Fibroblast of pulmonary artery (primary cell): ENCODE measurements at regions not wholly inside any gene's neighbourhood (a gene's known extent, or its start where the extent isn't known, plus 50 kb on each side); places are given as distances from the start of the nearest gene placed in this dataset.
"Not testable (repeated sequence)": the region's sequence is repeated elsewhere in the genome, so short reads cannot be mapped to it uniquely, and the experiment has no call there.

Experiments used
- DNase-seq: peaks from one replicate; pipeline ENCODE4 v3.0.0-alpha.2; 2010; ENCODE audit warnings: low read depth
- H3K4me3 ChIP-seq: replicated peaks from 2 replicates; pipeline ENCODE4 v1.5.1; 2011; ENCODE audit warnings: low read depth, mild to moderate bottlenecking, control low read depth, low read length, moderate library complexity
- TF ChIP-seq, protein P1 (sequence below): IDR thresholded peaks from 2 replicates; pipeline ENCODE4 v1.5.1; 2011; ENCODE audit warnings: mild to moderate bottlenecking, control low read depth, low read length, inconsistent platforms; ENCODE audit errors: missing control alignments

DNA sequence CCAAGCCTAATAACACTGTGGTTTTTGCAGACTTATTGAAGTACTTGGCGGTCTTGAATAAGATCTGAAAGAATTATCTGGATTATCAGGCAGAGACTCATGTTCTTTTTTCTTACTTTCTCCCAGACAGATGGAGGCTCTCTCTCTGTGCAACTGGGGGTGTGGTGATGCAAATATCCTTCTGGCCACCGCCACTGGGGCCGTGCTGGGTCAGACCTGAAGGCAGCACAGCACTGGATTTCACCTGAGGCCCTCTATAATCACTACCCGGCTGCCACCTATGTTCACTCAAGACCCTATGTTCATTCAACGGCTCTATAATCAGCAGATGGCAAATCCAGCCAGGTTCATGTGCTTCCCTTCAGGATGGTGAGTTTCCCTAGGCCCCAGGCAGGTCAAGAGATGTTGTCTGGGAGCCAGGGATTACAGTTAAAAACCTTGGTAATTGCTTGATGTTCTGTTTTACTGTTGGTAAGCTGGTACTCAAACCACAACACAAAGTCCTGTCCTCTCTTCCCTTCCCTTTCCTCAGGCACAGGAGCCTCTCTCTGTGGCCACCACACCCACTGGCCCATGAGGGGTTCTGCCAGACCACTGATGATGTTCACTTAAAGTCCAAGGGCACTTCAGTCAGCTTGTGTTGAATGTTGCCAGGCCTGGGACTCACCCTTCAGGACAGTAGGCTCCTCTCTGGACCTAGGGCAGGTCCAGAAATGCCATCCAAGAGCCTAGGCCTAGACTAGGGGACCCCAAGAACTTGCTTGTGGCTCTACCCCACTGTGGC lies 205.3 kb upstream of the GCFC2 start:
- DNase-seq = no peak
- no peak overlapping the region for H3K4me3 ChIP-seq
- TF ChIP-seq, protein P1, sequence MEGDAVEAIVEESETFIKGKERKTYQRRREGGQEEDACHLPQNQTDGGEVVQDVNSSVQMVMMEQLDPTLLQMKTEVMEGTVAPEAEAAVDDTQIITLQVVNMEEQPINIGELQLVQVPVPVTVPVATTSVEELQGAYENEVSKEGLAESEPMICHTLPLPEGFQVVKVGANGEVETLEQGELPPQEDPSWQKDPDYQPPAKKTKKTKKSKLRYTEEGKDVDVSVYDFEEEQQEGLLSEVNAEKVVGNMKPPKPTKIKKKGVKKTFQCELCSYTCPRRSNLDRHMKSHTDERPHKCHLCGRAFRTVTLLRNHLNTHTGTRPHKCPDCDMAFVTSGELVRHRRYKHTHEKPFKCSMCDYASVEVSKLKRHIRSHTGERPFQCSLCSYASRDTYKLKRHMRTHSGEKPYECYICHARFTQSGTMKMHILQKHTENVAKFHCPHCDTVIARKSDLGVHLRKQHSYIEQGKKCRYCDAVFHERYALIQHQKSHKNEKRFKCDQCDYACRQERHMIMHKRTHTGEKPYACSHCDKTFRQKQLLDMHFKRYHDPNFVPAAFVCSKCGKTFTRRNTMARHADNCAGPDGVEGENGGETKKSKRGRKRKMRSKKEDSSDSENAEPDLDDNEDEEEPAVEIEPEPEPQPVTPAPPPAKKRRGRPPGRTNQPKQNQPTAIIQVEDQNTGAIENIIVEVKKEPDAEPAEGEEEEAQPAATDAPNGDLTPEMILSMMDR = no peak

DNA sequence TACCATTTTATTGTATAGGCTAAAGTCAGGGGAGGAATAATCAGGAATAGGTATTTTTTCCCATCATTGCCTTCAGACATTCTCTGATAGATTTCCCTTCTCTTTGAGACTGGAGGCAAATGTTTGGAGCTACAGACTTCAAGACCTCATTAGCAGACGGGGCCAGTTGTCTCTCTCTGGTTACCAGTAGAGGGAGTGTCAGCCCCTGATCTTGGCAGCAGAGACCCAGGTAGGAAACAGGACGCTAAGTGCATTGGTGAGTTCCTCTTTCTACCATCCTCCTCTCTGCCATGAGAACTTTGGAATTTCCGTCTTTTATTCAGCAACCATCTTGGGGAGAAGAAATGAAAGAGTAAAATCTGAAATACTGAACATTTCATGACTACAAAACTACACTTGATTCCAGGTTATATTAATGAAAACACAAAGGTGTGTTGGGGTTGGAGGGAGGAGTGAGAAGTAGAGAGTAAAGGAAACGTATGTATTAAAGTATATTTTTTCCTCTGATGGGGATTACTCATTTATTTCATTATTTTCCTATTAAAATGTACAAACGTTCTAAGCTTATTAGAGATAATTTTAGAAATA lies 186.2 kb upstream of the GCFC2 start:
- H3K4me3 ChIP-seq = no peak overlapping the region
- peak; percentile 3 for DNase-seq
- TF ChIP-seq, protein P1 = peak; percentile 45

DNA sequence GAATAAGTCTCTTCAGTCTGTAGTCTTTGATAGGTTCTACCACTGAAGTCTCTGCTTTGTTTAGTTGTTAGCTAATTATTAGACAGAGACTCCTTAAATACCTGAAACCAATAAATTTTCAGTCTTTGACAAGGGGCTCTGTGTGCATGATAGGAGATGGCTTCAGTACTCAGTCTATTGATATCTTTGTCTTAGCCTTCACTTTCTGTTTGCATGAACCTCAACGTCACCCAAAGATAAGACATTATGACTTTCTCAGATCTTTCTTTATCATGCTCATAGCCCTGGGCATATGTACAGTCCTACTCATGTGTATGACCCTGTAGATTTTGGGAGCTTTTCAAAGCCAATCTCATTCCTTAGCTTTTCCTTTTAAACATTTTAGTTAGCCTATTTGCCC lies 183.5 kb upstream of the GCFC2 start:
- TF ChIP-seq, protein P1 = no peak
- H3K4me3 ChIP-seq = no peak overlapping the region
- no peak for DNase-seq

DNA sequence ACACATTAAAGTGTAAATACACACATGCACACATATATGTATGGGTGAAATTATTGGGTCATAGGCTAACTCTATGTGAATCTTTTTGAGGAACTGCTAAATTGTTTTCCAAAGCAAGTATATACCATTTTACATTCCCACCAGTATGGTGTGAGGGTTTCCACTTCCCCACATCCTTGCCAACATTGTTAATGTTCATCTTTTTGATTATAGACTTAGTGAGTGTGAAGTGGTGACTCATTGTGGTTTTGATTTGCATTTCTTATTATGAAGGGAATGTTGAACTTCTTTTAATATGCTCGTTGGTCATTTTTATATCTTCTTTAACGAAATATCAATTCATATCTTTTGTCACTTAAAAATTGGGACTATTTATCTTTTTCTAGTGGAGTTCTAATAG lies 181.8 kb upstream of the GCFC2 start:
- TF ChIP-seq, protein P1 = no peak
- H3K4me3 ChIP-seq = no peak overlapping the region
- DNase-seq = no peak

DNA sequence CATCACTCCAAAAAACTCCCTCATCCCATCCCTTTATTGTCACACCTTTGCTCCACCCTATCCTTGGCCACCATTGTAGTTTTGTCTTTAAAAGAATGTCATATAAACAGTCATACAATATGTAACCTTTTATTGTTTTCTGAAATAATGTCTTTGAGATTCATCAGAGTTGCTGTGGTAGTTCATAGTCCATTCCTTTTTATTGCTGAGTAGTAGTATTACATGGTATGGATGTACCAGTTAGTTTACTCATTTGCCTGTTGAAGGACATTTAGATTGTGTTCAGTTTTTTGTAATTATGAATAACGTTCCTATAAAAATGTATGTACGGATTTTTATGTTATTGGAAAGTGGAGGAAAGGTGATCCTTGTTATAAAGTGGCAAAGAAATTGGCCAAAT lies 171.8 kb upstream of the GCFC2 start:
- no peak for DNase-seq
- H3K4me3 ChIP-seq = no peak overlapping the region

DNA sequence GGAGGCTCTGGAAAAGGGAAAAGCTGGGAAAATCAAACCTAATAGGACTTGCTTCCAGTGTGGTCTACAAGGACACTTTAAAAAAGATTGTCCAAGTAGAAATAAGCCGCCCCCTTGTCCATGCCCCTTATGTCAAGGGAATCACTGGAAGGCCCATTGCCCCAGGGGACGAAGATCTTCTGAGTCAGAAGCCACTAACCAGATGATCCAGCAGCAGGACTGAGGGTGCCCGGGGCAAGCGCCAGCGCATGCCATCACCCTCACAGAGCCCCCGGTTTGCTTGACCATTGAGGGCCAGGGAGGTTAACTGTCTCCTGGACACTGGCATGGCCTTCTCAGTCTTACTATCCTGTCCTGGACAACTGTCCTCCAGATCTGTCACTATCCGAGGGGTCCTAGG lies 164.9 kb upstream of the GCFC2 start:
- not testable (repeated sequence) for DNase-seq, H3K4me3 ChIP-seq

More for the DNA sequence above, 171.8 kb upstream of the GCFC2 start:
- TF ChIP-seq, protein P1 = no peak

DNA sequence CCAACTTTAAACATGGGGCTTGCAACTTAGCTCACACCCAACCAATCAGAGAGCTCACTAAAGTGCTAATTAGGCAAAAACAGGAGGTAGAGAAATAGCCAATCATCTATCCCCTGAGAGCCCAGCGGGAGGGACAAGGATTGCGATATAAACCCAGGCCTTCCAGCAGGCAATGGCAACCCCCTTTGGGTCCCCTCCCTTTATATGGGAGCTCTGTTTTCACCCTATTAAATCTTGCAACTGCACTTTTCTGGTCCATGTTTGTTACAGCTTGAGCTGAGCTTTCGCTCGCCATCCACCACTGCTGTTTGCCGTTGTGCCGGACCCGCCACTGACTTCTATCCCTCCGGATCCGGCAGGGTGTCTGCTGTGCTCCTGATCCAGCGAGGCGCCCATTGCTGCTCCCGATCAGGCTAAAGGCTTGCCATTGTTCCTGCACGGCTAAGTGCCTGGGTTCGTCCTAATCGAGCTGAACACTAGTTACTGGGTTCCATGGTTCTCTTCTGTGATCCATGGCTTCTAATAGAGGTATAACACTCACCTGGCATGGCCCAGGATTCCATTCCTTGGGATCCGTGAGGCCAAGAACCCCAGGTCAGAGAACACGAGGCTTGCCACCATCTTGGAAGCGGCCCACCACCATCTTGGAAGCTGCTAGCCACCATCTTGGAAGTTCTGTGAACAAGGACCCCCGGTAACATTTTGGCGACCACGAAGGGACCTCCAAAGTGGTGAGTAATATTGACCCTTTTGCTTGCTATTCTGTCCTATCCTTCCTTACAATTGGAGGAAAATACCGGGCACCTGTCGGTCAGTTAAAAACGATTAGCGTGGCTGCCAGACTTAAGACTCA lies 161.3 kb upstream of the GCFC2 start:
- not testable (repeated sequence) for H3K4me3 ChIP-seq, DNase-seq
